ENCODE measurements at regions not wholly inside any gene's neighbourhood (a gene's known extent, or its start where the extent isn't known, plus 50 kb on each side); places are given as distances from the start of the nearest gene placed in this dataset.

- no peak for ATAC-seq
- DNase-seq = no peak
- no peak for TF ChIP-seq CTCF (IDR thresholded peaks at IDR 0.05)
- Histone ChIP-seq H3K4me3 (no peak overlapping the region), H3K9me3 (no peaks in the 10 kb centered on the region), H3K36me3 (ENCODE audit: low read depth) (no peaks in the 10 kb centered on the region), H3K4me1 (ENCODE audit: low read depth) (no peaks in the 10 kb centered on the region)
- intact Hi-C loops (cut with DNase I, micrococcal nuclease) = no loop called here
Measured at GRCh38 chr10:53724581-53724980, 952.0 kb upstream of the MBL2 start.

- no peak for DNase-seq
- ATAC-seq = no peak
- intact Hi-C loops (cut with DNase I, micrococcal nuclease) = no loop called here
- Histone ChIP-seq H3K4me3 (no peak overlapping the region), H3K9me3 (no peaks in the 10 kb centered on the region), H3K4me1 (ENCODE audit: low read depth) (no peaks in the 10 kb centered on the region), H3K36me3 (ENCODE audit: low read depth) (no peaks in the 10 kb centered on the region)
- TF ChIP-seq CTCF (IDR thresholded peaks at IDR 0.05) = no peak
Measured at GRCh38 chr10:53719658-53720057, 947.1 kb upstream of the MBL2 start.

- intact Hi-C loops (cut with DNase I, micrococcal nuclease) = no loop called here
- H3K36me3 ChIP-seq (ENCODE audit: low read depth) = no peaks in the 10 kb centered on the region
- H3K9me3 ChIP-seq = no peaks in the 10 kb centered on the region
- DNase-seq (no peak), ATAC-seq (no peak)
- no peak for TF ChIP-seq CTCF (IDR thresholded peaks at IDR 0.05)
- H3K4me3 ChIP-seq = no peak overlapping the region
- H3K4me1 ChIP-seq (ENCODE audit: low read depth) = no peaks in the 10 kb centered on the region
Measured at GRCh38 chr10:53716156-53716555, 943.6 kb upstream of the MBL2 start.

- DNase-seq (no peak), ATAC-seq (no peak)
- Histone ChIP-seq H3K9me3 (no peaks in the 10 kb centered on the region), H3K4me3 (no peak overlapping the region), H3K36me3 (ENCODE audit: low read depth) (no peaks in the 10 kb centered on the region), H3K4me1 (ENCODE audit: low read depth) (no peaks in the 10 kb centered on the region)
- intact Hi-C loops (cut with DNase I, micrococcal nuclease) = no loop called here
- TF ChIP-seq CTCF (IDR thresholded peaks at IDR 0.05) = no peak
Measured at GRCh38 chr10:53713431-53713830, 940.8 kb upstream of the MBL2 start.

GRCh38 chr10:53702489-53702888, 929.9 kb upstream of the MBL2 start:
- intact Hi-C loops (cut with DNase I, micrococcal nuclease) = no loop called here
- H3K9me3 ChIP-seq = no peaks in the 10 kb centered on the region
- no peak for ATAC-seq

More at GRCh38 chr10:53702489-53702888, 929.9 kb upstream of the MBL2 start:
- DNase-seq = no peak
- H3K4me3 ChIP-seq = no peak overlapping the region
- H3K36me3 ChIP-seq (ENCODE audit: low read depth) = no peaks in the 10 kb centered on the region
- H3K4me1 ChIP-seq (ENCODE audit: low read depth) = no peaks in the 10 kb centered on the region
- no peak for TF ChIP-seq CTCF (IDR thresholded peaks at IDR 0.05)

Measured in mucosa of descending colon (tissue), 3 donors.